HepG2 (cell line): ENCODE measurements at regions not wholly inside any gene's neighbourhood (a gene's known extent, or its start where the extent isn't known, plus 50 kb on each side); places are given as distances from the start of the nearest gene placed in this dataset.

Source experiments
- SOX13 ChIP-seq, 3 experiments: fragments of 450-650 bp in 1 of 3; sonication (generic) in 1 of 3; formaldehyde crosslinking in 1 of 3; IDR thresholded peaks in 2 of 3; conservative IDR thresholded peaks in 1 of 3; 2 replicates each; pipeline versions ENCODE4 v1.5.0 to v1.6.1; 2016 to 2020; ENCODE audit warnings: antibody characterized with exemption in 1 of 3, mild to moderate bottlenecking in 1 of 3, missing compliant biosample characterization in 1 of 3, missing genetic modification reagents in 1 of 3, moderate library complexity in 1 of 3
- YY1 ChIP-seq: IDR thresholded peaks from 2 replicates; pipeline ENCODE4 v1.6.1; 2011; ENCODE audit warnings: low read length, low read depth, moderate library complexity, mild to moderate bottlenecking; ENCODE audit not compliant: insufficient read depth, insufficient replicate concordance
- ZKSCAN1 ChIP-seq: fragments of 150-350 bp; IDR thresholded peaks from 2 replicates; pipeline ENCODE4 v1.6.1; 2014; ENCODE audit warnings: low read length
- ZNF142 ChIP-seq: sonication (generic); formaldehyde crosslinking; IDR thresholded peaks from 2 replicates; pipeline ENCODE4 v1.4.0; 2020; ENCODE audit warnings: missing genetic modification reagents
- ZZZ3 ChIP-seq: sonication (generic); formaldehyde crosslinking; IDR thresholded peaks from 2 replicates; pipeline ENCODE4 v1.4.0; 2020; ENCODE audit warnings: missing genetic modification reagents, mild to moderate bottlenecking, borderline replicate concordance
- TF ChIP-seq, protein P1 (sequence below): sonication (generic); formaldehyde crosslinking; IDR thresholded peaks from 2 replicates; pipeline ENCODE4 v1.4.0; 2020; ENCODE audit warnings: missing genetic modification reagents

- TF ChIP-seq ZZZ3 (CRISPR knock-in tag): no peak
- no peak for TF ChIP-seq YY1
- no peak for TF ChIP-seq ZKSCAN1
- no peak for TF ChIP-seq SOX13 (IDR thresholded peaks at IDR 0.05)
- TF ChIP-seq SOX13 (CRISPR knock-in tag; conservative IDR thresholded peaks at IDR 0.05 in 1 of 2, IDR thresholded peaks at IDR 0.05 in 1 of 2): no peak
- no peak for TF ChIP-seq ZNF142
- TF ChIP-seq, protein P1, sequence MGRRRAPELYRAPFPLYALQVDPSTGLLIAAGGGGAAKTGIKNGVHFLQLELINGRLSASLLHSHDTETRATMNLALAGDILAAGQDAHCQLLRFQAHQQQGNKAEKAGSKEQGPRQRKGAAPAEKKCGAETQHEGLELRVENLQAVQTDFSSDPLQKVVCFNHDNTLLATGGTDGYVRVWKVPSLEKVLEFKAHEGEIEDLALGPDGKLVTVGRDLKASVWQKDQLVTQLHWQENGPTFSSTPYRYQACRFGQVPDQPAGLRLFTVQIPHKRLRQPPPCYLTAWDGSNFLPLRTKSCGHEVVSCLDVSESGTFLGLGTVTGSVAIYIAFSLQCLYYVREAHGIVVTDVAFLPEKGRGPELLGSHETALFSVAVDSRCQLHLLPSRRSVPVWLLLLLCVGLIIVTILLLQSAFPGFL: no peak
Observed at GRCh38 chr3:110822971-110823370, 248.6 kb upstream of the NECTIN3 start.
